Lung (tissue), 11 donors: ENCODE measurements at regions not wholly inside any gene's neighbourhood (a gene's known extent, or its start where the extent isn't known, plus 50 kb on each side); places are given as distances from the start of the nearest gene placed in this dataset.

ENCODE experiments used
- ATAC-seq: fragments of 200-7000 bp; cut with Tn5 transposase; one replicate; pipeline ENCODE4 v1.9.1; 2020; ENCODE audit warnings: moderate number of reproducible peaks; ENCODE audit not compliant: insufficient read depth, low FRiP score
- DNase-seq, 3 donors: peaks; one replicate each; pipeline ENCODE4 v3.0.0-alpha.2; 2013 to 2017
- H3K27ac ChIP-seq, 2 donors: one replicate each; pipeline ENCODE4 v1.5.1; 2013; ENCODE audit warnings: mild to moderate bottlenecking in 2 of 2, moderate library complexity in 2 of 2, control low read depth in 1 of 2, inconsistent platforms in 1 of 2, low read depth in 1 of 2, low read length in 1 of 2
- H3K27me3 ChIP-seq, 3 donors: one replicate each; pipeline ENCODE4 v1.5.1; 2013; ENCODE audit warnings: low read length in 2 of 3; ENCODE audit not compliant: control insufficient read depth in 3 of 3, insufficient read depth in 3 of 3
- H3K36me3 ChIP-seq, 4 donors: one replicate each; pipeline ENCODE4 v1.5.1; 2013; ENCODE audit warnings: low read length in 4 of 4, mild to moderate bottlenecking in 1 of 4, moderate library complexity in 1 of 4; ENCODE audit not compliant: control insufficient read depth in 4 of 4, insufficient read depth in 4 of 4
- H3K4me1 ChIP-seq, 5 donors: one replicate each; pipeline ENCODE4 v1.5.1; 2013; ENCODE audit warnings: low read length in 5 of 5, mild to moderate bottlenecking in 2 of 5, moderate library complexity in 1 of 5; ENCODE audit not compliant: control insufficient read depth in 5 of 5, insufficient read depth in 5 of 5
- H3K4me3 ChIP-seq: one replicate; pipeline ENCODE4 v1.5.1; 2013; ENCODE audit warnings: mild to moderate bottlenecking, control low read depth, moderate library complexity
- H3K9ac ChIP-seq, 2 donors: one replicate each; pipeline ENCODE4 v1.5.1; 2013; ENCODE audit warnings: low read length in 2 of 2, control low read depth in 1 of 2; ENCODE audit not compliant: insufficient read depth in 1 of 2
- H3K9me3 ChIP-seq, 4 donors: one replicate each; pipeline ENCODE4 v1.5.1; 2013; ENCODE audit warnings: low read length in 3 of 4, mild to moderate bottlenecking in 1 of 4, moderate library complexity in 1 of 4; ENCODE audit not compliant: control insufficient read depth in 4 of 4, insufficient read depth in 3 of 4
- CTCF ChIP-seq: IDR thresholded peaks from 2 replicates; pipeline ENCODE4 v1.5.1; 2012; ENCODE audit warnings: mild to moderate bottlenecking; ENCODE audit errors: control extremely low read depth, extremely low read depth
- WGBS, 2 donors: extraction: QIAGEN DNeasy Blood & Tissue Kit; methylation state at CpG; one replicate each; pipeline ENCODE4 v1.1.7; 2013; 5-methylcytosine and 5-hydroxymethylcytosine counted together
- donor health status: control.
- donor health status: control.
- donor health status: Bipolar disorder and iron deficiency.
- donor health status: healthy.
- donor health status: DM: yes; HTN: yes; CAD: no.

GRCh38 chr17:36728030-36728991 is 126.9 kb downstream of the MRM1 start:
- DNase-seq (peak in 1 of 3 donors; percentile 28), ATAC-seq (no peak)
- H3K9me3 ChIP-seq, result no peaks in the 10 kb centered on the region
- H3K27me3 ChIP-seq, result peaks cover 6 to 34% (median 13%) of the 10 kb centered on the region in 3 donors
- 15 to 16% methylated on average over 30 of the region's 30 CpGs for WGBS, 2 donors
- no peaks in the 10 kb centered on the region for H3K36me3 ChIP-seq
- H3K9ac ChIP-seq, result no peak overlapping the region
- no peak overlapping the region for H3K4me3 ChIP-seq
- no peak overlapping the region for H3K27ac ChIP-seq
- TF ChIP-seq CTCF, result no peak
- peaks cover 0 to 13% (median 0%) of the 10 kb centered on the region in 5 donors for H3K4me1 ChIP-seq

GRCh38 chr17:36730095-36730808 is 128.9 kb downstream of the MRM1 start:
- no peak for ATAC-seq
- Histone ChIP-seq H3K9ac (no peak overlapping the region), H3K9me3 (no peaks in the 10 kb centered on the region), H3K27me3 (peaks cover 6 to 30% (median 13%) of the 10 kb centered on the region in 3 donors), H3K36me3 (no peaks in the 10 kb centered on the region), H3K4me1 (peaks cover 0 to 13% (median 0%) of the 10 kb centered on the region in 5 donors), H3K4me3 (no peak overlapping the region), H3K27ac (no peak overlapping the region)
- TF ChIP-seq CTCF, result no peak
- whole genome bisulfite sequencing, 2 donors, result 67 to 69% methylated on average over 9 of the region's 9 CpGs
- DNase-seq, result no peak

GRCh38 chr17:36730857-36731490 is 129.6 kb downstream of the MRM1 start:
- DNase-seq (no peak), ATAC-seq (no peak)
- no peak overlapping the region for H3K9ac ChIP-seq
- no peaks in the 10 kb centered on the region for H3K9me3 ChIP-seq
- no peak overlapping the region for H3K27ac ChIP-seq
- peaks cover 6 to 30% (median 13%) of the 10 kb centered on the region in 3 donors for H3K27me3 ChIP-seq
- no peaks in the 10 kb centered on the region for H3K36me3 ChIP-seq
- no peak overlapping the region for H3K4me3 ChIP-seq
- H3K4me1 ChIP-seq, result peaks cover 0 to 13% (median 0%) of the 10 kb centered on the region in 5 donors
- 75 to 83% methylated on average over 6 of the region's 6 CpGs for WGBS, 2 donors
- TF ChIP-seq CTCF, result no peak
